Activated naive CD4-positive, alpha-beta T cell treated with anti-CD3 and anti-CD28 coated beads, Interleukin-2, amount 50 U/mL, for 24 hours (primary cell): ENCODE measurements at regions not wholly inside any gene's neighbourhood (a gene's known extent, or its start where the extent isn't known, plus 50 kb on each side); places are given as distances from the start of the nearest gene placed in this dataset.

Experiments
- H3K27ac Mint-ChIP-seq: one replicate; pipeline ENCODE4 v1.8.0; 2021; ENCODE audit warnings: mild to moderate bottlenecking, mixed read lengths
- H3K27me3 Mint-ChIP-seq: one replicate; pipeline ENCODE4 v1.8.0; 2021; ENCODE audit warnings: mixed read lengths
- H3K36me3 Mint-ChIP-seq: one replicate; pipeline ENCODE4 v1.8.0; 2021; ENCODE audit warnings: mixed read lengths
- H3K4me1 Mint-ChIP-seq: one replicate; pipeline ENCODE4 v1.8.0; 2021; ENCODE audit warnings: mixed read lengths
- H3K4me3 Mint-ChIP-seq: one replicate; pipeline ENCODE4 v1.8.0; 2021; ENCODE audit warnings: mild to moderate bottlenecking, mixed read lengths
- H3K9me3 Mint-ChIP-seq: one replicate; pipeline ENCODE4 v1.8.0; 2021; ENCODE audit warnings: mixed read lengths

DNA sequence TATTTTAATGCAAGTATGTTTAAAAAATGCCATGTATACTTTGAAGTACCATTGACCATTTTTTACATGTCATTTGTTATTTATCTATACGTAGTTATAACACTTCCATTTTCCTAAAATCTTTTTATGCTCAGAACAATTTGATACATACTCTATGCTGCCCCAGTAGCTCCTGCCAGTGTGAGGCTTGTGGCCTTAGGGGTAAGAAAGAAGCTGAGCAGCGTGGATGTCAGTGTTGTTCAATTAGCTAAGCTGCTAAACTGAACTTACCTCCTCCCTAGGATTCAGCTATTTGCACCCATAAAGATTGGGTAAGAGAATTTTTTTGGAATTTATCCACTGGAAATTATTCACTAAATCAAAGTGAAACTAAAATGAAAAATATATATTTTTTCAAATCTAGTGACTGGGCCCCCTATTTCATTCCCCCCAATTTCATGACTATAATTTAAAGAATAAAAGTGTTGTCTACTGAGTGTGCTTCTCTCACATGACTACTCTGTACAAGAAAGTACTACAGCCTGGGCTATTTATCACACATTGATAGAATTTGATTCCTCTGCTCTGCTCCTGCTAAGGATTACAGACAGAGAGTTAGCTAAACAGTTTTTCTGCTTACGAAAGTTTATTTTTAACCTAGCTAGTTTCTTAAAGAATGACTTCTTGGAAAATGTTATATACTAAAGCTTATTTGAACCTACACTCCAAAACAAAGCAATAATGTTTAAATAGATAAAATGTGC, 1030.3 kb upstream of the ADGRL4 start:
- H3K4me1 Mint-ChIP-seq: no peaks in the 10 kb centered on the region
- H3K4me3 Mint-ChIP-seq: no peak overlapping the region
- H3K27me3 Mint-ChIP-seq: no peaks in the 10 kb centered on the region
- H3K9me3 Mint-ChIP-seq: no peaks in the 10 kb centered on the region
- H3K36me3 Mint-ChIP-seq: no peaks in the 10 kb centered on the region
- H3K27ac Mint-ChIP-seq: no peak overlapping the region

DNA sequence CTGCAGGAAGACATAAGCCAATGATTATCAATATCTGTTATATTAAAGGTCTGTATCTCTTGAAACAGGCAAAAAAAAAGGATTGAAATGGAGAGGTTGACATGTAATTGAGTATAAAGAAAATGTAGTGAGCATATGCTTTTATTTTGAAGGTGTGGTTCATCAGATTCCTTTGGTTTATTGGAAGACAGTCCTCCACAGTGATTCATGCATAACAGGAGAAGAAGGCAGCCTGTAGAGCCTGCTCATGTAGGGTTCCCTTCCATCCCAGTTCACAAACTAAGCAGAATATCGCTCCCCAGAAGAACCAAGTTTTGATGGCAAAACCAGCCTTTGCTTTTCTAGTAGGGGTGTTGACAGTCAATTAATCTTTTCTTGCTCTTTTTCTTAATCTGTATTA, 1016.8 kb upstream of the ADGRL4 start:
- no peak overlapping the region for H3K4me3 Mint-ChIP-seq
- H3K27ac Mint-ChIP-seq: no peak overlapping the region
- H3K36me3 Mint-ChIP-seq: no peaks in the 10 kb centered on the region
- H3K9me3 Mint-ChIP-seq: no peaks in the 10 kb centered on the region
- no peaks in the 10 kb centered on the region for H3K27me3 Mint-ChIP-seq
- H3K4me1 Mint-ChIP-seq: no peaks in the 10 kb centered on the region

DNA sequence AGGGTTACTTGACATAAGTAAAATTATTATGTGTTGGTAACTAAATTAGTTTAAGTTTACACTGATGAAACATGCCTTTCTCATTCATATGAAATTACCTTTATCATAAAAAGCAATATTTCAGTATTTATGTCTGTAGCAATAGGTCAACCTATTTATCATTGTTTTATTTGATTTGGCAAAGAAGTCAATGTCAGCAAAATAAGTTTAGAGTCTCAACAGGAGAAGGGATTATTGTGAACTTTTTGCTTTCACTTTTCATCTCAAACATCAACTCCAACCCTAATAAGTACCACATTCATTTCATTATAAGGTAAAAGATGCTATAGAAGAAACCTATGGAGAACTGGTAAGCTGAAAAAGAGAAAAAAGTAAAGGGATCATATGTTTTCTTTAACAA, 1015.4 kb upstream of the ADGRL4 start:
- Mint-ChIP-seq H3K4me3 (no peak overlapping the region), H3K27ac (no peak overlapping the region), H3K27me3 (no peaks in the 10 kb centered on the region), H3K9me3 (no peaks in the 10 kb centered on the region), H3K36me3 (no peaks in the 10 kb centered on the region), H3K4me1 (no peaks in the 10 kb centered on the region)

DNA sequence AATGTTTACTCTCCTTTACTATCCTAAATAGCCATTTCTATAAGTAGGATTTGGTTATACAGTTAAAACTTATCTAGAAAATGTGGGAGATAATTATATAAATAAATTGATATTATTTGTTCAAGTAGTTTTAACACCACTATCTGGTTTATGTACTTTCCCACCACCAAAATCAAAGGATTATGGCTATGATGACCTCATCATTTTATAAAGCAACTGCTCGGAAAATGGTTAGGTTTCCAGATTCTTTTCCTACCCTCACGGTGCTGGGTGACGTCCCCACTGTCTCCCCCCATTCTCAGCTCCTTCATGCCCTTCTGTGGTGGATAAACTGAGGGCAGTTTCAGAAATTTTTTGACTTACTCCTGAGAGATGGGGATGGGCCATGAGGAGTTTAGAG, 1011.8 kb upstream of the ADGRL4 start:
- no peaks in the 10 kb centered on the region for H3K9me3 Mint-ChIP-seq
- H3K27ac Mint-ChIP-seq: no peak overlapping the region
- no peak overlapping the region for H3K4me3 Mint-ChIP-seq
- no peaks in the 10 kb centered on the region for H3K27me3 Mint-ChIP-seq
- H3K36me3 Mint-ChIP-seq: no peaks in the 10 kb centered on the region
- H3K4me1 Mint-ChIP-seq: no peaks in the 10 kb centered on the region

DNA sequence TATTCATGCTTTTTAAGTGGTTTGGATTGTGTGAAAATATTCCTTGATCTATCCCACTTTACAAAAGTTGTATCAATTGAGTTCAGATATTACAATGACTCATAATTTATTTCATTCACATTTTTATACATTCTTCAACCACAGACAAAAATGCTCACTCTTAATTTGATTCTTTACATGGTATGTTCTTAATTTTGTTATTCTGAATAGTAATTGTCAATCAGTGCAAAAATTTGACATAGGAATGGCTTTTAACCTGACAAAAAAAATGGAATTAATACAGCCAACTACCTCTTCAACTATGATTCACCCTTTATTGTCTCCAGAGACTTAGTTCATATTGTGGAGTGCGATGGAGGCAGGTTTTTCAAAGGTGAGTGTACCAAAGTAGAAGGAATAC, 1002.4 kb upstream of the ADGRL4 start:
- Mint-ChIP-seq H3K36me3 (no peaks in the 10 kb centered on the region), H3K9me3 (no peaks in the 10 kb centered on the region), H3K27me3 (no peaks in the 10 kb centered on the region), H3K4me3 (no peak overlapping the region), H3K4me1 (no peaks in the 10 kb centered on the region), H3K27ac (no peak overlapping the region)

DNA sequence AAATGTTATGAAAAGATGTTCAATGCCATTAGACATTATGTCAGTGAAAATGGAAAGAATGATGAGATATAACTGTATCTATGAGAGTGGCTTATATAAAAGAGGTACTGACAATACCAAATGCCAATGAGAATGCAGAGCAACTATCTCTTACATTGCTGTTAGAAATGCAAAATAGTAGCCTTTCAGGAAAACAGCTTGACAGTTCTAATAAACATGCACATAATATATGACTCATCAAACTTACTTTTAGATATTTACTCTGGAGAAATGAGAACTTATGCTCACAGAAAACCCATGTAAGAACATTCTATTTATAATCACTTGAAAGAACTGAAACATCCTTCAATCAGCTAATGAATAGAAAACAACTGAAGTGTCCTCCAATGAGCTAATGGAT, 996.7 kb upstream of the ADGRL4 start:
- Mint-ChIP-seq H3K4me3 (no peak overlapping the region), H3K4me1 (no peaks in the 10 kb centered on the region), H3K9me3 (peaks cover 6% of the 10 kb centered on the region), H3K27me3 (no peaks in the 10 kb centered on the region), H3K27ac (no peak overlapping the region), H3K36me3 (no peaks in the 10 kb centered on the region)

DNA sequence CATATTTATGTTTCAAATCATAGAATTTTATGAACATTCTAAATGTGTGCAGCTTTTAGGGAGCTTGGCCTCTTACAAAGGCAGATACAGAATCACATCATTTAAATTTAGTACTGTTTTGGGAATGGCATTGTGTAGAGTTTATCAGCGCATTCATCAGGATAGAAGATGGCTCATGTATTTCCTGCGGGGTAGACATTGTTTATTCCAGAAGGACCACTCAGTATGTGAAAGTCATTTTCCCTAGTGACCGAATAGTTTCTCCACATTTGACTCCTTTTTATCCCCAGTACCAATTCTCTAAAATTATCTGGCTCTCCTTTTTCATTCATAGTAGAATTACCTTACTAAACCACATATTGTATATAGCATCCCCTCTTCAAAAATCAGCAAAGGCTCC, 981.9 kb upstream of the ADGRL4 start:
- Mint-ChIP-seq H3K9me3 (no peaks in the 10 kb centered on the region), H3K27ac (no peak overlapping the region), H3K4me1 (no peaks in the 10 kb centered on the region), H3K36me3 (no peaks in the 10 kb centered on the region), H3K4me3 (no peak overlapping the region), H3K27me3 (no peaks in the 10 kb centered on the region)

DNA sequence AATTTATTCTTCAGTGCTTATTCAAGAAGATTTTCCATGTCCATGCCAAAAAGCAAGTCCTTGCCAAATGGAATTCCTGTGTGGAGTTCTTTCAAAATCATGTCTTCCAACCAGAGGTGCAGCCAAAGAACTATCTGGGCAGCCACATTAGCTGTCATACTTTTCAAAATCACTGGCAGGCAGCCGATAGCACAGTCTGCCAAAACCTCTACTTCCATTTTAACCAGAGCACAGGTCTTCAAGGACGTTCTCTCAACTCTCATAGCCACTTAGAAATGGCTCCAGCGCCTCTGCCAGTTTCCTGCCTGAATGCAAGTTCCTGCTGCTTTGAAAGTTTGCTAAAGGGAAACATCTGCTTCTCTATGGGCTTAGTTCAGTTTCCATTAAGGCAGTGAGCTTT, 975.7 kb upstream of the ADGRL4 start:
- Mint-ChIP-seq H3K4me3 (no peak overlapping the region), H3K27me3 (no peaks in the 10 kb centered on the region), H3K36me3 (no peaks in the 10 kb centered on the region), H3K4me1 (no peaks in the 10 kb centered on the region), H3K27ac (no peak overlapping the region), H3K9me3 (no peaks in the 10 kb centered on the region)

DNA sequence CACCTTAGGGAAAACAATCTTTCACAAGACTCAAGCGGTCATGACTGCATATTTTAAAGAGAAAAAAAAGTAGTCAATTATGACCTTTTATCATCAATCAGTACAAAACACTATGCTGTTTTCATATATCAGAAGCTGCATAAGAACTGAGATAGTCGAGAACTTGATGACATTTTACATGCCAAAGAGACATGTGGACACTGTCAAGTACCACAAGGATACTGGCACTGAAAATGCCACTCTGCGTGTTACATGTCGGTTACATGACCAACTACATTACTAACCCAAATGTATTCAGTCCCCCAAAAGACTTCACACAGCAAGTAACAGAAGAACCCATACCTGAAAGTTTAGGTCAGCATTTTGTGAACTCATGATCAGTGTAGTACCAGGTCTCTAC, 975.0 kb upstream of the ADGRL4 start:
- H3K4me3 Mint-ChIP-seq: no peak overlapping the region
- no peaks in the 10 kb centered on the region for H3K4me1 Mint-ChIP-seq
- no peak overlapping the region for H3K27ac Mint-ChIP-seq
- no peaks in the 10 kb centered on the region for H3K27me3 Mint-ChIP-seq
- H3K9me3 Mint-ChIP-seq: no peaks in the 10 kb centered on the region
- H3K36me3 Mint-ChIP-seq: no peaks in the 10 kb centered on the region

DNA sequence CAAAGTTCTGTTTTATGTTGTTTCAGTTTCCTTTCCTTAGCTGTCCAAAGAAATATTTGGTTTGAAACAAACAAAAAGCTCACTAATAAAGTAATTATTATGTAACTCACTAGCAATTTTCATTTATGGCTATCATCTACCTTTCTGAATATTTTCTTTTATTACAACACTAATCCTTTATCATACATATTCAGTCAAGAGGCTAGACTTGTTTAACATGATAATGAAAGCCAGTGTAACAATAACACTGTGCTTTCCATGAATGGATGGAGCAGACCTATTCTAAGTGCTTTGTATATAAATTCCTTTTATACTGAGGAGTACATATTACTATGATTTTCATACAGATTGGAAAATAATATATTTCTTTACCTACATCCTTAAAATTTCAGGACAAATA, 972.8 kb upstream of the ADGRL4 start:
- Mint-ChIP-seq H3K9me3 (no peaks in the 10 kb centered on the region), H3K4me1 (no peaks in the 10 kb centered on the region), H3K27me3 (no peaks in the 10 kb centered on the region), H3K36me3 (no peaks in the 10 kb centered on the region), H3K4me3 (no peak overlapping the region), H3K27ac (no peak overlapping the region)

DNA sequence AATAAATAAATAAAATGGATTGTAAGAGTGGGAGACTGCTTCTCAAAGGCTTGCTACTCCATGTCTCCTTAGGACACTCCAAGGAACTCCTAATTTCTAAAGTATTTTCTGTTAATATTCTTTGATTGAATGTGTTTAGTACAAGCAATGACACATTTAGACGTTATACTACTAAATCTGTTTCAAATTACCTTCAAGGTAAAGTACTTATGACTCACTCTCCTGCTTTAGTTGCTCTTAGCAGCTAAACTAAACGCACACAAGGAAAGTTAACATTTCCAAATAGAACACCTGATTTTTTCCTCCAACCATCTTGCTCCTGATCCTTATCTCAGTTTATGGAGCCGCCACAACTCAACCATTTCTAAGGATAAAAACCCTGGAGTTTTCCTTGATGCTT, 969.8 kb upstream of the ADGRL4 start:
- Mint-ChIP-seq H3K9me3 (no peaks in the 10 kb centered on the region), H3K4me1 (no peaks in the 10 kb centered on the region), H3K27me3 (no peaks in the 10 kb centered on the region), H3K27ac (no peak overlapping the region), H3K4me3 (no peak overlapping the region), H3K36me3 (no peaks in the 10 kb centered on the region)

DNA sequence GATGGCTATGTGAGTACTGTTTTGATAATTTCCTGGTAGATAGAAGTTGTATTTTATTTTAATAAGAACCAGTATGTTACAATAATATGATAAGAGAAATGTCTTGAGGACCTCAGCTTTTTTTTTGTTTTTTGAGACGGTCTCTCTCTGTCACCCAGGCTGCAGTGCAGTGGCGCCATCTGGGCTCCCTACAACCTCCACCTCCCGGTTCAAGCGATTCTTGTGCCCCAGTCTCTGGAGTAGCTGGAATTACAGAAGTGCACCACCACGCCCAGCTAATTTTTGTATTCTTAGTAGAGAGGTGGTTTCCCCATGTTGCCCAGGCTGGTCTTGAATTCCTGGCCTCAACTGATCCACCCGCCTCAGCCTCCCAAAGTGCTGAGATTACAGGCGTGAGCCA, 968.1 kb upstream of the ADGRL4 start:
- Mint-ChIP-seq H3K4me1 (no peaks in the 10 kb centered on the region), H3K9me3 (no peaks in the 10 kb centered on the region), H3K27me3 (no peaks in the 10 kb centered on the region), H3K4me3 (no peak overlapping the region), H3K36me3 (no peaks in the 10 kb centered on the region), H3K27ac (no peak overlapping the region)

DNA sequence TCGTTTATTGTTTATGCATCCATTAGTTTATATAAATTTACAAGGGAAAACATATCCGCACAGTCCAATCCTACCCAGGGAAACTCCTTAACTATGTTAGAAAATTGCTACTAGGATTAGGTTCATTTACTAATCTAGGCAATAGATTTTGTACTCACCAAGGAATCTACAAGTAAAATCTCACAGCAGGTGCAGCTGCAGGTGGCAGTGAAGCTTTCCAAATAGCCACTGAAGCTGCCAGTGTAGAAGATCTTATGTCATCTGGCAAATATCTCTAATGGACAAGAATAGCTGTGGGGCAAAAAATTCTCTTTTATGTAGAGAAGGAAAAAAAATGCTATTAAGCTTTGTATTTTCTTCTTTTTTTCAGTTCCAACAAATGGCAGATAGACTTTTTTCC, 963.4 kb upstream of the ADGRL4 start:
- H3K4me1 Mint-ChIP-seq: no peaks in the 10 kb centered on the region
- H3K36me3 Mint-ChIP-seq: no peaks in the 10 kb centered on the region
- H3K4me3 Mint-ChIP-seq: no peak overlapping the region
- no peak overlapping the region for H3K27ac Mint-ChIP-seq
- H3K9me3 Mint-ChIP-seq: peaks cover 5% of the 10 kb centered on the region
- H3K27me3 Mint-ChIP-seq: no peaks in the 10 kb centered on the region

DNA sequence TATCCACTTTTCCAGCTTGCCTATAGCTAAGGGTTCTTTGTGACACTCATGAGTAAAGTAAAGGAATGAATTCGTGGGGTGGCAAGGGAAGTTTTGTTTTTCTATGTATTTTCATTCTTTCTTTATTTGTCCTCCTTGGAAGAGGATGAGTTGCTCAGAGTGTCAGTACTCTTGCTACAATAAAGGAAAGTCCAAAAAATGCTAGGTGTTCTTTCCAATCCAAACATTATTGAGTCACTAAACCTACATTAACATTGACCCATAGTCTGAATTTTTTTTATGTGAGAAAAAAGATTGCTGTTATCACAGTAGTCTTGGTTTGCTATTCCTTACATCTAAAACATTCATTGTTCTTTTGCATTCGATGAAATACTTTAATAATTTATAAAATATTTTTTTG, 959.9 kb upstream of the ADGRL4 start:
- Mint-ChIP-seq H3K4me1 (no peaks in the 10 kb centered on the region), H3K9me3 (peaks cover 9% of the 10 kb centered on the region), H3K27me3 (no peaks in the 10 kb centered on the region)

DNA sequence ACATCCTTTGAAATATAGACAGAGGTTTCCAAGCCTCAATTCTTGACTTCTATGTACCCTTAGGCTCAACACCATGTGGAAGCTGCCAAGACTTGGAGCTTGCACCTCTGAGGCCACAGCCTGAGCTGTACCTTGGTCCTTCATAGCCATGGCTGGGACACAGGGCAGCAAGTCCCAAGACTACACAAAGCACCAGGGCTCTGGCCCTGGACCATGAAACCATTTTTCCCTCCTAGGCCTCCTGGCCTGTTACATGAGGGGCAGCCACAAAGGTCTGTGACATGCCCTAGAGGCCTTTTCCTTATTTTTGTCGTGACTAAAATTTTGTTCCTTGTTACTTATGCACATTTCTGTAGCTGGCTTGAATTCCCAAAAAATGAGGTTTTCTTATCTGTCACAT, 953.1 kb upstream of the ADGRL4 start:
- no peaks in the 10 kb centered on the region for H3K36me3 Mint-ChIP-seq
- H3K27ac Mint-ChIP-seq: no peak overlapping the region
- no peaks in the 10 kb centered on the region for H3K4me1 Mint-ChIP-seq
- no peak overlapping the region for H3K4me3 Mint-ChIP-seq
- H3K27me3 Mint-ChIP-seq: no peaks in the 10 kb centered on the region
- peaks cover 18% of the 10 kb centered on the region for H3K9me3 Mint-ChIP-seq

More for the DNA sequence above, 959.9 kb upstream of the ADGRL4 start:
- no peak overlapping the region for H3K4me3 Mint-ChIP-seq
- H3K36me3 Mint-ChIP-seq: no peaks in the 10 kb centered on the region
- H3K27ac Mint-ChIP-seq: no peak overlapping the region

DNA sequence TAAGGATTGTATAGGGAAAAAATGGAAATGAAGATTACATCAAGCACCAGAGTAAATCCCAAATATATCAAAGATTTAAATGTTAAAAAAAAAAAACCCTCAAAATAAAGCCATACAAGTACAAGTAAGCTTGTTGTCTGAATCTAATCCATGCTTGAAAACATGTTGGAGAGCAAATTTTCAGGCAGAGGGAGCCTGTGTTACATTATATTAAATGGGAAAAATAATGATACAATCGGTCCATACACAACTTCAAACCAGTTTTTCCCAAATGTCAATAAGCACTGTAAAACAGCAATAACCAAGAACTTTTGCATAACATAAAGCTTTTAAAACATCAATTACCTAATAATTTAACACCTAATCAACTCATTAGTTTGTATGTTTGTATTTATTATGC, 949.4 kb upstream of the ADGRL4 start:
- H3K4me1 Mint-ChIP-seq: no peaks in the 10 kb centered on the region
- no peaks in the 10 kb centered on the region for H3K27me3 Mint-ChIP-seq
- peaks cover 21% of the 10 kb centered on the region for H3K9me3 Mint-ChIP-seq
- H3K36me3 Mint-ChIP-seq: no peaks in the 10 kb centered on the region
- no peak overlapping the region for H3K27ac Mint-ChIP-seq
- H3K4me3 Mint-ChIP-seq: no peak overlapping the region

DNA sequence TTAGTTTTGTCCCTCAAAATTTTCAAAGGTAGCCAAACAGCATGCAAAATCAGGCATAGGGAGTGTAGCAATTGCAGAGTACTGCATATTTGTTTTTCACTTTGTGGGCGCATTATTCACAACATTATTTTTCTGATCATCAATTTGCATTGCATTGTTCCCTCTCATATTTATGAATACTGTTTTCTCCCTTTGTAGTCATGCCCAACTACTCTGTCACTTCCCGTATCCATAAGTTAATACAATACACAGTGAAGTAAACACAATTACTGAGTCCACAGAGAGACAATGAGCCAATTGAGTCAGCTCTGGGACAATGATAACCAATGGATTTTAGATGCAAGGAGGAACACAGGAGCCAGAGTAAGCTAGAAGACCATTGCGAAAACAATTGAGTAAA, 944.0 kb upstream of the ADGRL4 start:
- Mint-ChIP-seq H3K4me3 (no peak overlapping the region), H3K4me1 (no peaks in the 10 kb centered on the region), H3K27ac (no peak overlapping the region), H3K36me3 (no peaks in the 10 kb centered on the region), H3K9me3 (peaks cover 11% of the 10 kb centered on the region), H3K27me3 (no peaks in the 10 kb centered on the region)
